Lower leg skin (tissue), 4 donors: ENCODE measurements at regions not wholly inside any gene's neighbourhood (a gene's known extent, or its start where the extent isn't known, plus 50 kb on each side); places are given as distances from the start of the nearest gene placed in this dataset.

Source experiments
- DNase-seq, 2 donors: peaks; one replicate each; pipeline ENCODE4 v3.0.0-alpha.2; 2019; ENCODE audit warnings: low spot score in 2 of 2
- H3K4me3 ChIP-seq: fragments of 200-600 bp; sonication (generic); 2 replicates; pipeline ENCODE4 v1.5.1; 2017; ENCODE audit warnings: mild to moderate bottlenecking, low read depth; ENCODE audit not compliant: poor library complexity, severe bottlenecking
- CTCF ChIP-seq, 3 donors: fragments of 450-650 bp; IDR thresholded peaks; one replicate each; pipeline ENCODE4 v1.5.1; 2016; ENCODE audit warnings: antibody characterized with exemption in 3 of 3, mild to moderate bottlenecking in 3 of 3, moderate library complexity in 2 of 3
- POLR2A ChIP-seq, 2 donors: fragments of 450-650 bp; IDR thresholded peaks; one replicate each; pipeline ENCODE4 v1.6.1; 2016 to 2017; ENCODE audit warnings: antibody characterized with exemption in 2 of 2, mild to moderate bottlenecking in 1 of 2, moderate library complexity in 1 of 2
- WGBS, 2 donors: methylation state at CpG; one replicate each; pipeline ENCODE4 v1.1.5; 2018; 5-methylcytosine and 5-hydroxymethylcytosine counted together
- intact Hi-C: fragments of 100-400 bp; cut with DNase I; formaldehyde crosslinking; loops from one replicate; pipeline ENCODE4 v1.15.0; 2023; ENCODE audit warnings: low total_unique reads

GRCh38 chr20:7818477-7818876 lies 121.8 kb downstream of the HAO1 start:
- 80 to 93% methylated on average over 1 of the region's 1 CpG for WGBS, 2 donors

GRCh38 chr20:7820897-7821296 lies 119.4 kb downstream of the HAO1 start:
- H3K4me3 ChIP-seq, result no peak overlapping the region
- TF ChIP-seq CTCF (IDR thresholded peaks at IDR 0.05), result no peak
- no peak for TF ChIP-seq POLR2A (IDR thresholded peaks at IDR 0.05)
- intact Hi-C loops, result no loop called here
- no peak for DNase-seq
- 62 to 65% methylated on average over 4 of the region's 4 CpGs for WGBS, 2 donors

More at GRCh38 chr20:7818477-7818876, 121.8 kb downstream of the HAO1 start:
- TF ChIP-seq POLR2A (IDR thresholded peaks at IDR 0.05) (no peak), CTCF (IDR thresholded peaks at IDR 0.05) (no peak)
- DNase-seq, result no peak
- intact Hi-C loops, result no loop called here
- H3K4me3 ChIP-seq, result no peak overlapping the region

GRCh38 chr20:7822772-7823171 lies 117.5 kb downstream of the HAO1 start:
- intact Hi-C loops, result no loop called here
- TF ChIP-seq POLR2A (IDR thresholded peaks at IDR 0.05) (no peak), CTCF (IDR thresholded peaks at IDR 0.05) (no peak)
- 95 to 97% methylated on average over 2 of the region's 2 CpGs for WGBS, 2 donors
- no peak for DNase-seq
- H3K4me3 ChIP-seq, result no peak overlapping the region

GRCh38 chr20:7828437-7828836 lies 111.8 kb downstream of the HAO1 start:
- no peak for DNase-seq
- no peak overlapping the region for H3K4me3 ChIP-seq
- WGBS, 2 donors, result 54 to 60% methylated on average over 2 of the region's 2 CpGs
- TF ChIP-seq POLR2A (IDR thresholded peaks at IDR 0.05) (no peak), CTCF (IDR thresholded peaks at IDR 0.05) (no peak)
- intact Hi-C loops, result no loop called here

GRCh38 chr20:7829031-7829430 lies 111.2 kb downstream of the HAO1 start:
- WGBS, 2 donors, result 70 to 73% methylated on average over 4 of the region's 4 CpGs
- TF ChIP-seq POLR2A (IDR thresholded peaks at IDR 0.05) (no peak), CTCF (IDR thresholded peaks at IDR 0.05) (no peak)
- no peak overlapping the region for H3K4me3 ChIP-seq
- no peak for DNase-seq
- intact Hi-C loops, result no loop called here

GRCh38 chr20:7829776-7830175 lies 110.5 kb downstream of the HAO1 start:
- intact Hi-C loops, result no loop called here
- no peak for TF ChIP-seq CTCF (IDR thresholded peaks at IDR 0.05)
- no peak for TF ChIP-seq POLR2A (IDR thresholded peaks at IDR 0.05)
- no peak overlapping the region for H3K4me3 ChIP-seq
- DNase-seq, result no peak
